Epidermal melanocyte (primary cell): ENCODE measurements at regions not wholly inside any gene's neighbourhood (a gene's known extent, or its start where the extent isn't known, plus 50 kb on each side); places are given as distances from the start of the nearest gene placed in this dataset.
"Not testable (repeated sequence)": the region's sequence is repeated elsewhere in the genome, so short reads cannot be mapped to it uniquely, and the experiment has no call there.

Experiments used
- DNase-seq: peaks from one replicate; pipeline ENCODE4 v3.0.0; 2011; ENCODE audit warnings: low spot score; ENCODE audit not compliant: insufficient read length

- DNase-seq: no peak
These were observed 251.2 kb downstream of the GJA1 start for GRCh38 chr6:121686611-121687023.

GRCh38 chr6:121688974-121689373 is 253.5 kb downstream of the GJA1 start:
- DNase-seq: no peak

- no peak for DNase-seq
These were observed 255.7 kb downstream of the GJA1 start for GRCh38 chr6:121691126-121691551.

GRCh38 chr6:121694389-121694788 is 258.9 kb downstream of the GJA1 start:
- no peak for DNase-seq

- no peak for DNase-seq
These were observed 259.4 kb downstream of the GJA1 start for GRCh38 chr6:121694801-121695251.

- DNase-seq: no peak
These were observed 259.9 kb downstream of the GJA1 start for GRCh38 chr6:121695329-121695728.

GRCh38 chr6:121697921-121698320 is 262.5 kb downstream of the GJA1 start:
- DNase-seq: no peak

- DNase-seq: no peak
These were observed 263.2 kb downstream of the GJA1 start for GRCh38 chr6:121698617-121699016.

GRCh38 chr6:121703129-121703528 is 267.7 kb downstream of the GJA1 start:
- not testable (repeated sequence) for DNase-seq

GRCh38 chr6:121711472-121711871 is 276.0 kb downstream of the GJA1 start:
- no peak for DNase-seq

- no peak for DNase-seq
These were observed 282.2 kb downstream of the GJA1 start for GRCh38 chr6:121717686-121718085.

GRCh38 chr6:121720867-121721266 is 285.4 kb downstream of the GJA1 start:
- not testable (repeated sequence) for DNase-seq

- DNase-seq: no peak
These were observed 288.2 kb downstream of the GJA1 start for GRCh38 chr6:121723623-121724022.

GRCh38 chr6:121724576-121724975 is 289.1 kb downstream of the GJA1 start:
- no peak for DNase-seq

GRCh38 chr6:121726596-121726995 is 291.1 kb downstream of the GJA1 start:
- no peak for DNase-seq

- DNase-seq: no peak
These were observed 295.2 kb downstream of the GJA1 start for GRCh38 chr6:121730616-121731015.

GRCh38 chr6:121731381-121731780 is 295.9 kb downstream of the GJA1 start:
- no peak for DNase-seq

- no peak for DNase-seq
These were observed 297.2 kb downstream of the GJA1 start for GRCh38 chr6:121732641-121733040.

- no peak for DNase-seq
These were observed 297.8 kb downstream of the GJA1 start for GRCh38 chr6:121733234-121733633.

GRCh38 chr6:121740188-121740587 is 304.7 kb downstream of the GJA1 start:
- DNase-seq: not testable (repeated sequence)

GRCh38 chr6:121743691-121744090 is 308.2 kb downstream of the GJA1 start:
- DNase-seq: no peak

- no peak for DNase-seq
These were observed 312.9 kb downstream of the GJA1 start for GRCh38 chr6:121748376-121748775.

GRCh38 chr6:121748850-121749249 is 313.4 kb downstream of the GJA1 start:
- DNase-seq: no peak

GRCh38 chr6:121755485-121755884 is 320.0 kb downstream of the GJA1 start:
- DNase-seq: no peak
